Fibroblast of the aortic adventitia (primary cell): ENCODE measurements at regions not wholly inside any gene's neighbourhood (a gene's known extent, or its start where the extent isn't known, plus 50 kb on each side); places are given as distances from the start of the nearest gene placed in this dataset. TPM values are rescaled to one million over a fixed set of nuclear protein-coding genes. Genes with fewer than 3 reads are reported as not detected.

Source experiments
- DNase-seq: peaks from one replicate; pipeline ENCODE4 v3.0.0-alpha.2; 2010; ENCODE audit warnings: low read depth
- H3K4me3 ChIP-seq: 2 replicates; pipeline ENCODE4 v1.5.1; 2011; ENCODE audit warnings: low read depth, mild to moderate bottlenecking, control low read depth, low read length, moderate library complexity
- small RNA-seq: library from RNA; depleted of rRNA; stranded (forward); fragments of <200 nt; gene quantifications from one replicate; pipeline ENCODE3, GENCODE V24; 2012
- TF ChIP-seq, protein P1 (sequence below): IDR thresholded peaks from 2 replicates; pipeline ENCODE4 v1.5.1; 2011; ENCODE audit warnings: mild to moderate bottlenecking, low read length, control low read depth, inconsistent platforms; ENCODE audit not compliant: insufficient read depth

DNA sequence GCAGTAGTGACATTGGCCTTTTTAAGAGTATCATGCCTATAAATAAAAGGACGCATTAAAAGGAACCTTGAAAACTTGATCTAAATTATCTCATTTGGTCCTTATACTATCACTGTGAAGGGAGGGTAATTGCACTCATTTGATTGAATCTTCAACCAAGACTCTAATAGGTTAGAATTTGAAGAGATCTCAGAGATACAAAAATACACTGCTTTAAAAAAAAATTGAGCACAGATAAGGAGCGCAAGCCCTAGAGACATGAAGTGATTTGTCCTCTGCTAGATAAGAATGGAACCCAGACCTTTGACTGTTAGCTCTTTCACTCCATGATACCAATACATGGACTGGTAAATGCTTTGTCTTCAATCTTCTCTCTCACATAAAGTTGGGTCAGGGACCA is 58.2 kb upstream of the RXFP2 start:
- H3K4me3 ChIP-seq = no peak overlapping the region
- no peak for DNase-seq
- TF ChIP-seq, protein P1, sequence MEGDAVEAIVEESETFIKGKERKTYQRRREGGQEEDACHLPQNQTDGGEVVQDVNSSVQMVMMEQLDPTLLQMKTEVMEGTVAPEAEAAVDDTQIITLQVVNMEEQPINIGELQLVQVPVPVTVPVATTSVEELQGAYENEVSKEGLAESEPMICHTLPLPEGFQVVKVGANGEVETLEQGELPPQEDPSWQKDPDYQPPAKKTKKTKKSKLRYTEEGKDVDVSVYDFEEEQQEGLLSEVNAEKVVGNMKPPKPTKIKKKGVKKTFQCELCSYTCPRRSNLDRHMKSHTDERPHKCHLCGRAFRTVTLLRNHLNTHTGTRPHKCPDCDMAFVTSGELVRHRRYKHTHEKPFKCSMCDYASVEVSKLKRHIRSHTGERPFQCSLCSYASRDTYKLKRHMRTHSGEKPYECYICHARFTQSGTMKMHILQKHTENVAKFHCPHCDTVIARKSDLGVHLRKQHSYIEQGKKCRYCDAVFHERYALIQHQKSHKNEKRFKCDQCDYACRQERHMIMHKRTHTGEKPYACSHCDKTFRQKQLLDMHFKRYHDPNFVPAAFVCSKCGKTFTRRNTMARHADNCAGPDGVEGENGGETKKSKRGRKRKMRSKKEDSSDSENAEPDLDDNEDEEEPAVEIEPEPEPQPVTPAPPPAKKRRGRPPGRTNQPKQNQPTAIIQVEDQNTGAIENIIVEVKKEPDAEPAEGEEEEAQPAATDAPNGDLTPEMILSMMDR = no peak

GRCh38 chr13:31684466-31684865 is 54.9 kb upstream of the RXFP2 start:
- TF ChIP-seq, protein P1 = no peak
- no peak for DNase-seq

GRCh38 chr13:31686670-31687425 is 52.5 kb upstream of the RXFP2 start:
- DNase-seq = peak; percentile 76
- TF ChIP-seq, protein P1 = no peak
- no peak overlapping the region for H3K4me3 ChIP-seq

More at GRCh38 chr13:31684466-31684865, 54.9 kb upstream of the RXFP2 start:
- no peak overlapping the region for H3K4me3 ChIP-seq

Small RNA genes lying in the stretch of these regions (small RNA-seq; reads per million reads assigned to genes)
- gene AL161616.1 = not detected
